ENCODE measurements at regions not wholly inside any gene's neighbourhood (a gene's known extent, or its start where the extent isn't known, plus 50 kb on each side); places are given as distances from the start of the nearest gene placed in this dataset.
"Not testable (repeated sequence)": the region's sequence is repeated elsewhere in the genome, so short reads cannot be mapped to it uniquely, and the experiment has no call there.

- Histone ChIP-seq H3K36me3 (ENCODE audit: insufficient read depth) (no peaks in the 10 kb centered on the region), H3K27ac (ENCODE audit: low read depth) (no peak overlapping the region), H3K4me1 (ENCODE audit: insufficient read depth) (no peaks in the 10 kb centered on the region), H3K4me3 (ENCODE audit: low read depth, low read length) (no peak overlapping the region)
- DNase-seq (ENCODE audit: extremely low spot score), result no peak
Measured at GRCh38 chr4:101695176-101695575, 95.4 kb upstream of the BANK1 start.

- WGBS, result 79% methylated on average over 5 of the region's 5 CpGs
- not testable (repeated sequence) for H3K4me1 ChIP-seq (ENCODE audit: insufficient read depth); H3K4me3 ChIP-seq (ENCODE audit: low read depth, low read length)
Measured at GRCh38 chr4:101694403-101694802, 96.1 kb upstream of the BANK1 start.

GRCh38 chr4:101693842-101694398, 96.6 kb upstream of the BANK1 start:
- Histone ChIP-seq H3K36me3 (ENCODE audit: insufficient read depth) (no peaks in the 10 kb centered on the region), H3K4me3 (ENCODE audit: low read depth, low read length) (no peak overlapping the region), H3K4me1 (ENCODE audit: insufficient read depth) (no peaks in the 10 kb centered on the region), H3K27ac (ENCODE audit: low read depth) (no peak overlapping the region)
- WGBS, result 37% methylated on average over 6 of the region's 6 CpGs
- DNase-seq (ENCODE audit: extremely low spot score), result no peak

More at GRCh38 chr4:101694403-101694802, 96.1 kb upstream of the BANK1 start:
- DNase-seq (ENCODE audit: extremely low spot score); H3K27ac ChIP-seq (ENCODE audit: low read depth); H3K36me3 ChIP-seq (ENCODE audit: insufficient read depth): not testable (repeated sequence)

GRCh38 chr4:101689220-101689619, 101.3 kb upstream of the BANK1 start:
- Histone ChIP-seq H3K4me1 (ENCODE audit: insufficient read depth) (no peaks in the 10 kb centered on the region), H3K4me3 (ENCODE audit: low read depth, low read length) (no peak overlapping the region), H3K27ac (ENCODE audit: low read depth) (no peak overlapping the region), H3K36me3 (ENCODE audit: insufficient read depth) (no peaks in the 10 kb centered on the region)
- WGBS, result 99% methylated on average over 1 of the region's 1 CpG
- no peak for DNase-seq (ENCODE audit: extremely low spot score)

GRCh38 chr4:101685126-101685525, 105.4 kb upstream of the BANK1 start:
- Histone ChIP-seq H3K27ac (ENCODE audit: low read depth) (no peak overlapping the region), H3K4me3 (ENCODE audit: low read depth, low read length) (no peak overlapping the region), H3K4me1 (ENCODE audit: insufficient read depth) (no peaks in the 10 kb centered on the region), H3K36me3 (ENCODE audit: insufficient read depth) (no peaks in the 10 kb centered on the region)
- no peak for DNase-seq (ENCODE audit: extremely low spot score)
- 89% methylated on average over 1 of the region's 1 CpG for WGBS

GRCh38 chr4:101682946-101683345, 107.6 kb upstream of the BANK1 start:
- H3K4me1 ChIP-seq (ENCODE audit: insufficient read depth), result no peaks in the 10 kb centered on the region
- no peak overlapping the region for H3K4me3 ChIP-seq (ENCODE audit: low read depth, low read length)
- DNase-seq (ENCODE audit: extremely low spot score), result no peak
- WGBS, result 81% methylated on average over 3 of the region's 3 CpGs
- H3K36me3 ChIP-seq (ENCODE audit: insufficient read depth), result no peaks in the 10 kb centered on the region
- H3K27ac ChIP-seq (ENCODE audit: low read depth), result no peak overlapping the region

GRCh38 chr4:101678180-101678579, 112.3 kb upstream of the BANK1 start:
- no peak overlapping the region for H3K27ac ChIP-seq (ENCODE audit: low read depth)
- 26% methylated on average over 3 of the region's 3 CpGs for WGBS
- H3K4me3 ChIP-seq (ENCODE audit: low read depth, low read length), result no peak overlapping the region
- no peaks in the 10 kb centered on the region for H3K36me3 ChIP-seq (ENCODE audit: insufficient read depth)
- DNase-seq (ENCODE audit: extremely low spot score), result no peak
- no peaks in the 10 kb centered on the region for H3K4me1 ChIP-seq (ENCODE audit: insufficient read depth)

GRCh38 chr4:101670897-101671296, 119.6 kb upstream of the BANK1 start:
- Histone ChIP-seq H3K36me3 (ENCODE audit: insufficient read depth) (no peaks in the 10 kb centered on the region), H3K4me3 (ENCODE audit: low read depth, low read length) (no peak overlapping the region), H3K27ac (ENCODE audit: low read depth) (no peak overlapping the region), H3K4me1 (ENCODE audit: insufficient read depth) (no peaks in the 10 kb centered on the region)
- WGBS, result 89% methylated on average over 3 of the region's 3 CpGs
- DNase-seq (ENCODE audit: extremely low spot score), result no peak

- no peak overlapping the region for H3K27ac ChIP-seq (ENCODE audit: low read depth)
- no peaks in the 10 kb centered on the region for H3K36me3 ChIP-seq (ENCODE audit: insufficient read depth)
- 90% methylated on average over 4 of the region's 4 CpGs for WGBS
- DNase-seq (ENCODE audit: extremely low spot score), result no peak
- H3K4me3 ChIP-seq (ENCODE audit: low read depth, low read length), result no peak overlapping the region
- no peaks in the 10 kb centered on the region for H3K4me1 ChIP-seq (ENCODE audit: insufficient read depth)
Measured at GRCh38 chr4:101670370-101670769, 120.2 kb upstream of the BANK1 start.

GRCh38 chr4:101669832-101670188, 120.7 kb upstream of the BANK1 start:
- no peaks in the 10 kb centered on the region for H3K4me1 ChIP-seq (ENCODE audit: insufficient read depth)
- DNase-seq (ENCODE audit: extremely low spot score), result no peak
- 100% methylated on average over 1 of the region's 1 CpG for WGBS
- H3K4me3 ChIP-seq (ENCODE audit: low read depth, low read length), result no peak overlapping the region
- H3K27ac ChIP-seq (ENCODE audit: low read depth), result no peak overlapping the region
- H3K36me3 ChIP-seq (ENCODE audit: insufficient read depth), result no peaks in the 10 kb centered on the region

- WGBS, result 76% methylated on average over 3 of the region's 3 CpGs
- Histone ChIP-seq H3K4me1 (ENCODE audit: insufficient read depth) (no peaks in the 10 kb centered on the region), H3K27ac (ENCODE audit: low read depth) (no peak overlapping the region), H3K4me3 (ENCODE audit: low read depth, low read length) (no peak overlapping the region), H3K36me3 (ENCODE audit: insufficient read depth) (no peaks in the 10 kb centered on the region)
- no peak for DNase-seq (ENCODE audit: extremely low spot score)
Measured at GRCh38 chr4:101669138-101669831, 121.2 kb upstream of the BANK1 start.

GRCh38 chr4:101667348-101667747, 123.2 kb upstream of the BANK1 start:
- WGBS, result 76% methylated on average over 4 of the region's 4 CpGs

GRCh38 chr4:101660607-101661006, 129.9 kb upstream of the BANK1 start:
- 38% methylated on average over 1 of the region's 1 CpG for WGBS

More at GRCh38 chr4:101667348-101667747, 123.2 kb upstream of the BANK1 start:
- no peak for DNase-seq (ENCODE audit: extremely low spot score)
- no peaks in the 10 kb centered on the region for H3K4me1 ChIP-seq (ENCODE audit: insufficient read depth)
- no peaks in the 10 kb centered on the region for H3K36me3 ChIP-seq (ENCODE audit: insufficient read depth)
- H3K4me3 ChIP-seq (ENCODE audit: low read depth, low read length), result no peak overlapping the region
- no peak overlapping the region for H3K27ac ChIP-seq (ENCODE audit: low read depth)

GRCh38 chr4:101655857-101656256, 134.7 kb upstream of the BANK1 start:
- Histone ChIP-seq H3K27ac (ENCODE audit: low read depth) (no peak overlapping the region), H3K36me3 (ENCODE audit: insufficient read depth) (no peaks in the 10 kb centered on the region), H3K4me3 (ENCODE audit: low read depth, low read length) (no peak overlapping the region), H3K4me1 (ENCODE audit: insufficient read depth) (no peaks in the 10 kb centered on the region)
- 70% methylated on average over 1 of the region's 1 CpG for WGBS
- no peak for DNase-seq (ENCODE audit: extremely low spot score)

More at GRCh38 chr4:101660607-101661006, 129.9 kb upstream of the BANK1 start:
- Histone ChIP-seq H3K36me3 (ENCODE audit: insufficient read depth) (no peaks in the 10 kb centered on the region), H3K4me3 (ENCODE audit: low read depth, low read length) (no peak overlapping the region), H3K4me1 (ENCODE audit: insufficient read depth) (no peaks in the 10 kb centered on the region), H3K27ac (ENCODE audit: low read depth) (no peak overlapping the region)
- DNase-seq (ENCODE audit: extremely low spot score), result no peak

All from urinary bladder (tissue), 3 donors.